Suppressor macrophage treated with lipopolysaccharide for 4 hours (primary cell): ENCODE measurements at regions not wholly inside any gene's neighbourhood (a gene's known extent, or its start where the extent isn't known, plus 50 kb on each side); places are given as distances from the start of the nearest gene placed in this dataset.
A peak's percentile ranks its signal among the peaks of the same experiment; 100 is the strongest.

ENCODE experiments used
- DNase-seq: peaks from one replicate; pipeline ENCODE4 v3.0.0-alpha.2; 2020

- no peak for DNase-seq
These were observed 1494.4 kb downstream of the STIM2 start for GRCh38 chr4:28354880-28355656.

GRCh38 chr4:28357990-28358389 is 1497.3 kb downstream of the STIM2 start:
- DNase-seq = no peak

- no peak for DNase-seq
These were observed 1498.0 kb downstream of the STIM2 start for GRCh38 chr4:28358606-28359005.

GRCh38 chr4:28360681-28361080 is 1500.0 kb downstream of the STIM2 start:
- DNase-seq = no peak

- no peak for DNase-seq
These were observed 1501.5 kb downstream of the STIM2 start for GRCh38 chr4:28362169-28362568.

GRCh38 chr4:28369499-28369898 is 1508.9 kb downstream of the STIM2 start:
- DNase-seq = no peak

DNA sequence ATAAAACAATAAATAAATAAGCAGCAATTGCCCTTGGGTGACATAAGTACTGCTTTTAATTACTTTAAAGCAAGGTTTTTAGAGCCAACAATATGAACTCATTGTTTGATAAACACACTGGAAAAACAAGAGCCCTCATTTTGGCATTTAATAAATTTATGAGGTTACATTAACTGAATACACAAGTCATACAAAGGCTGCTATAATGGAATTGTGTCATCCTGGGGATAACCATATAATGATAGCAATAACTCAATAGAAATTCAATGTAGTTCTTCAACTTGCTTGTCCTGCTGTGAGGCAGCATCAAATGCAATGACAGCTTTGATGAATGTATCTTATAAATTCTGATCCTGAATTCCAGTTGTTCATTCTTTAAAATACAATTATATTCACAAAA is 1512.5 kb downstream of the STIM2 start:
- no peak for DNase-seq

- DNase-seq = no peak
These were observed 1513.0 kb downstream of the STIM2 start for GRCh38 chr4:28373601-28374000.

GRCh38 chr4:28378109-28378830 is 1517.6 kb downstream of the STIM2 start:
- no peak for DNase-seq

DNA sequence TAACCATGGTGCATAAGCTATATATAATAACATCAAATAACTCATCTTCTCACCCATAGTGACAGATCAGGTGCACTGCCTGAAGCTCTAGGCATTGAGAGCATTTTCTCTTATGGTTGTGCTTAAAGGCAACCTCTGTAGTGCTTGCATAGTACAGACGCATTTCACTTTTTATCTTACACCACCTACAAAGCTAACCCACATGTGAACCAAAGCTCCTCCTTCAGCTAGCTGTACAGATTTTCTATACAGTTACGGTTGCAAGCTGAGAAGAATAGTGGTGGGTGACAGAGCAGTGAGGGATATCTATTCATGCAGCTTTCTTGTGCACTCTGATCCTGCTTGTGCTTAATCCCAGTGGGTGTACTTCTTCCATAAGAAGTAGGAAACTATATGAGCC is 1525.2 kb downstream of the STIM2 start:
- no peak for DNase-seq

GRCh38 chr4:28386776-28387175 is 1526.1 kb downstream of the STIM2 start:
- DNase-seq = peak; percentile 0

DNA sequence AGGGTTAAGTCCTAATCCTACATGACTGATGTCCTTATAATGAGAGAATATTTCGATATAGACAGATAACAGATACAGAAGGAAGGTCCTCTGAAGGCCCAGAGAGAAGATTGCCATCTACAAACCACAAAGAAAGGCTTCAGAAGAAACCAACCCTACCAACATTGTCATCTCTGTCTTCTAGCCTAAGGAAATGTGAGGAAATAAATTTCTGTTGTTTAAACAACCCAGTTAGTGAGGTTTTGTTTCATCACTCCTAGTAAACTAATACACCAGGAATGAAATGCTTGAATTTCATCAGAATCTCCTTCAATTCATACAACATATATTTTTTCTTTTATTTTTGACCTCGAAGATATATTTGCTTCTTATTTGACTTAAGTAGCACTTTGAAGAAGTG is 1527.8 kb downstream of the STIM2 start:
- no peak for DNase-seq

GRCh38 chr4:28391877-28392276 is 1531.2 kb downstream of the STIM2 start:
- DNase-seq = no peak

DNA sequence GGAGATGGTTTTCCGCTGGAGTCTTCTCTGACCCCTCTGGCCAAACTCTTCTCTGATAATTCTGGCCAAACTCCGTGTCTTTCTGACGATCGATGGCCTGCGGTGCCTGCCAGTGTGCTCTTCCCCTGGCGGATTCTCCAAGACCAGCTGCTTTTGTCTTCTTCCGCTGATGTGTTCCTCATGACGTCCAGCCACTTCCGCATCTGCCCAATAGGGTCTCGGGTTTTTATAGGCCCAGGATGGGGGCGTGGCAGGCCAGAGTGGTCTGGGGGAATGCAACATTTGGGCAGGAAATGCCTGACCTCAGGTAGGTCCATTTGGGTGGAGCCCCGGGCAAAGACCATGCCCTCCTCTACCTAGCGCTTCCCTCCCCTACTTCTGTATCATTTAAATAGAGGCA is 1542.1 kb downstream of the STIM2 start:
- no peak for DNase-seq

- no peak for DNase-seq
These were observed 1560.6 kb downstream of the STIM2 start for GRCh38 chr4:28421221-28421620.

DNA sequence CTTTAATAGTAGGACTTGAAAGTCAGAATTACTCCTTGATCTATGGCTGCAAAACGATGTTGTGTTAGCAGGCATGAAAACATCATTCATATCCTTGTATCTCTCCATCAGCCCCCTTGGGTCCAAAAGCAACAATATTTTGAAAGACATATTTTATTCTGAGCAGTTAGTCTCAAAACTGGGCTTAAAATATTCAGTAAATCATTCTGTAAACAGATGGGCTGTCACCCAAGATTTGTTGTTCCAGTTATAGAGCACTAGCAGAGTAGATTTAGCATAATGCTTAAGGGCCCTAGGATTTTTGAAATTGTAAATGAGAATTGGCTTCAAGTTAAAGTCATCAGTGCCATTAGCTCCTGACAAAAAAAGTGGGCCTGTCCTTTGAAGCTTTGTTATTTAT is 1565.6 kb downstream of the STIM2 start:
- no peak for DNase-seq

- DNase-seq = no peak
These were observed 1566.9 kb downstream of the STIM2 start for GRCh38 chr4:28427306-28428085.

- no peak for DNase-seq
These were observed 1571.8 kb downstream of the STIM2 start for GRCh38 chr4:28432348-28433025.

- no peak for DNase-seq
These were observed 1574.7 kb downstream of the STIM2 start for GRCh38 chr4:28435314-28435713.

GRCh38 chr4:28436191-28437080 is 1575.8 kb downstream of the STIM2 start:
- DNase-seq = no peak

GRCh38 chr4:28443371-28443770 is 1582.7 kb downstream of the STIM2 start:
- no peak for DNase-seq

- DNase-seq = no peak
These were observed 1583.3 kb downstream of the STIM2 start for GRCh38 chr4:28443801-28444412.
